HCT116 (cell line): ENCODE measurements at regions not wholly inside any gene's neighbourhood (a gene's known extent, or its start where the extent isn't known, plus 50 kb on each side); places are given as distances from the start of the nearest gene placed in this dataset.
A peak's percentile ranks its signal among the peaks of the same experiment; 100 is the strongest.

ENCODE experiments used
- ATAC-seq: fragments of 200-7000 bp; cut with Tn5 transposase; 2 replicates; pipeline ENCODE4 v1.9.1; 2020; ENCODE audit warnings: mild to moderate bottlenecking, moderate library complexity
- BruUV-seq: library from RNA; stranded (reverse); fragments of 400-500 nt; replicated peaks from 2 replicates; lab custom pipeline; 2021; lab: Mats Ljungman, UMichigan
- CTCF ChIA-PET: fragments of 300-600 bp; sonication (Branson Sonifier 250); formaldehyde crosslinking; loops from one replicate; lab custom pipeline; 2021; ENCODE audit warnings: antibody characterized with exemption; lab: Charles Lee
- POLR2A ChIA-PET: fragments of 300-600, 350-600 bp; sonication (Branson Sonifier 250); formaldehyde crosslinking; loops from one replicate; lab custom pipeline; 2021; ENCODE audit warnings: antibody characterized with exemption; lab: Charles Lee
- RAD21 ChIA-PET, 2 experiments: fragments of 300-600 bp; sonication (Branson Sonifier 250); formaldehyde crosslinking; loops; one replicate each; lab custom pipeline; 2023; ENCODE audit warnings: low total read pairs in 2 of 2; ENCODE audit not compliant: uncharacterized antibody in 2 of 2, unreplicated experiment in 2 of 2, low non-redundant PET in 1 of 2; lab: Charles Lee
- DNase-seq: peaks from one replicate; pipeline ENCODE4 v3.0.0-alpha.2; 2010; ENCODE audit warnings: low read depth, low spot score
- H2AFZ ChIP-seq: fragments of 200-600 bp; shearing (Covaris generic), sonication (generic); 2 replicates; pipeline ENCODE4 v1.6.1; 2017; ENCODE audit warnings: low read depth, mixed run types, mixed read lengths, antibody characterized with exemption, low read length; ENCODE audit not compliant: poor library complexity, severe bottlenecking
- H3K27ac ChIP-seq: 2 replicates; pipeline ENCODE4 v1.5.1; 2012; ENCODE audit warnings: low read depth, low read length
- H3K27me3 ChIP-seq: fragments of 200-600 bp; sonication (generic); 2 replicates; pipeline ENCODE4 v1.6.1; 2016; ENCODE audit warnings: mixed run types, low read length, mixed read lengths; ENCODE audit not compliant: insufficient read depth
- H3K36me3 ChIP-seq, 2 experiments: fragments of 200-500 bp in 1 of 2; fragments of 200-600 bp in 1 of 2; sonication (Bioruptor generic) in 1 of 2; sonication (generic) in 1 of 2; 2 replicates each; pipeline versions ENCODE4 v1.5.1 to v1.6.1; 2014 to 2016; ENCODE audit warnings: low read length in 2 of 2, inconsistent platforms in 1 of 2, mixed read lengths in 1 of 2, mixed run types in 1 of 2; ENCODE audit not compliant: insufficient read depth in 2 of 2, control insufficient read depth in 1 of 2
- H3K4me1 ChIP-seq, 2 experiments: fragments of 200-600 bp in 1 of 2; sonication (generic) in 1 of 2; 2 replicates each; pipeline versions ENCODE4 v1.5.1 to v1.6.1; 2012 to 2017; ENCODE audit warnings: low read length in 2 of 2, inconsistent platforms in 1 of 2, mild to moderate bottlenecking in 1 of 2, mixed read lengths in 1 of 2, mixed run types in 1 of 2, moderate library complexity in 1 of 2; ENCODE audit not compliant: insufficient read depth in 2 of 2, control insufficient read depth in 1 of 2
- H3K4me2 ChIP-seq: fragments of 200-600 bp; sonication (generic); 2 replicates; pipeline ENCODE4 v1.6.1; 2017; ENCODE audit warnings: mixed run types, low read length, mixed read lengths
- H3K4me3 ChIP-seq, 2 experiments: fragments of 200-600 bp in 1 of 2; sonication (generic) in 1 of 2; replicated peaks in 1 of 2; 2 replicates each; pipeline ENCODE4 v1.5.1; 2011 to 2016; ENCODE audit warnings: low read length in 2 of 2, control low read depth in 1 of 2, low read depth in 1 of 2, mild to moderate bottlenecking in 1 of 2, mixed read lengths in 1 of 2, mixed run types in 1 of 2
- H3K79me2 ChIP-seq: fragments of 200-600 bp; sonication (generic); 2 replicates; pipeline ENCODE4 v1.6.1; 2017; ENCODE audit warnings: mild to moderate bottlenecking, mixed run types, low read length, moderate library complexity, mixed read lengths; ENCODE audit not compliant: insufficient read depth
- H3K9ac ChIP-seq: fragments of 200-600 bp; sonication (generic); 2 replicates; pipeline ENCODE4 v1.6.1; 2016; ENCODE audit warnings: low read length, mixed read lengths
- H3K9me2 ChIP-seq: fragments of 200-600 bp; sonication (generic), shearing (Covaris generic); 2 replicates; pipeline ENCODE4 v1.6.1; 2017; ENCODE audit warnings: mixed run types, mild to moderate bottlenecking, moderate library complexity; ENCODE audit not compliant: insufficient read depth
- H3K9me3 ChIP-seq, 2 experiments: fragments of 200-500 bp in 1 of 2; fragments of 200-600 bp in 1 of 2; sonication (Bioruptor generic) in 1 of 2; sonication (generic) in 1 of 2; 2 replicates each; pipeline ENCODE4 v1.6.1; 2014 to 2017; ENCODE audit warnings: low read length in 2 of 2, mixed read lengths in 2 of 2, inconsistent platforms in 1 of 2, low read depth in 1 of 2, mild to moderate bottlenecking in 1 of 2, mixed run types in 1 of 2, moderate library complexity in 1 of 2; ENCODE audit not compliant: control insufficient read depth in 1 of 2, insufficient read depth in 1 of 2
- H4K20me1 ChIP-seq: fragments of 200-600 bp; sonication (generic), shearing (Covaris generic); 2 replicates; pipeline ENCODE4 v1.6.1; 2017; ENCODE audit warnings: mixed run types, mild to moderate bottlenecking, moderate library complexity; ENCODE audit not compliant: insufficient read depth
- CBX3 ChIP-seq: IDR thresholded peaks from 2 replicates; pipeline ENCODE4 v1.6.1; 2012; ENCODE audit warnings: low read depth
- CEBPB ChIP-seq: IDR thresholded peaks from 2 replicates; pipeline ENCODE4 v1.6.1; 2012; ENCODE audit warnings: low read depth
- CTCF ChIP-seq, 3 experiments: fragments of 200-600 bp in 1 of 3; sonication (generic) in 1 of 3; IDR thresholded peaks in 2 of 3; conservative IDR thresholded peaks in 1 of 3; 2 replicates each; pipeline ENCODE4 v1.5.1; 2012 to 2017; ENCODE audit warnings: low read depth in 2 of 3, low read length in 2 of 3, antibody characterized with exemption in 1 of 3, borderline replicate concordance in 1 of 3, control low read depth in 1 of 3, mild to moderate bottlenecking in 1 of 3, mixed read lengths in 1 of 3, mixed run types in 1 of 3, moderate library complexity in 1 of 3; ENCODE audit not compliant: insufficient read depth in 1 of 3
- EGR1 ChIP-seq: IDR thresholded peaks from 2 replicates; pipeline ENCODE4 v1.6.1; 2012; ENCODE audit warnings: low read depth
- EZH2 ChIP-seq: fragments of 200-600 bp; sonication (generic); IDR thresholded peaks from 2 replicates; pipeline ENCODE4 v1.6.1; 2017; ENCODE audit warnings: antibody characterized with exemption, mixed run types
- EZH2phosphoT487 ChIP-seq: fragments of 200-600 bp; IDR thresholded peaks from 2 replicates; pipeline ENCODE4 v1.6.1; 2018; ENCODE audit warnings: antibody characterized with exemption, borderline replicate concordance
- FOSL1 ChIP-seq: IDR thresholded peaks from 2 replicates; pipeline ENCODE4 v1.6.1; 2012; ENCODE audit warnings: low read depth
- JUND ChIP-seq: IDR thresholded peaks from 2 replicates; pipeline ENCODE4 v1.6.1; 2012
- POLR2A ChIP-seq: IDR thresholded peaks from 2 replicates; pipeline ENCODE4 v1.7.0; 2011; ENCODE audit warnings: borderline replicate concordance; ENCODE audit not compliant: insufficient read depth, insufficient read length; ENCODE audit errors: extremely low read depth
- POLR2AphosphoS5 ChIP-seq: IDR thresholded peaks from 2 replicates; pipeline ENCODE4 v1.6.1; 2011; ENCODE audit warnings: mild to moderate bottlenecking, low read depth, low read length, moderate library complexity
- RAD21 ChIP-seq: IDR thresholded peaks from 2 replicates; pipeline ENCODE4 v1.6.1; 2012; ENCODE audit warnings: low read depth, mild to moderate bottlenecking
- REST ChIP-seq: IDR thresholded peaks from 2 replicates; pipeline ENCODE4 v1.6.1; 2012; ENCODE audit warnings: low read depth
- SP1 ChIP-seq: IDR thresholded peaks from 2 replicates; pipeline ENCODE4 v1.6.1; 2012; ENCODE audit warnings: low read depth
- SRF ChIP-seq: IDR thresholded peaks from 2 replicates; pipeline ENCODE4 v1.6.1; 2012; ENCODE audit warnings: low read depth
- TCF7L2 ChIP-seq: IDR thresholded peaks from 2 replicates; pipeline ENCODE4 v1.7.0; 2011; ENCODE audit warnings: borderline replicate concordance, inconsistent platforms; ENCODE audit not compliant: insufficient read depth, insufficient read length; ENCODE audit errors: extremely low read depth
- YY1 ChIP-seq: IDR thresholded peaks from 2 replicates; pipeline ENCODE4 v1.6.1; 2011; ENCODE audit warnings: low read length, low read depth, moderate library complexity, mild to moderate bottlenecking; ENCODE audit not compliant: insufficient replicate concordance; ENCODE audit errors: extremely low read depth
- ZBTB33 ChIP-seq: IDR thresholded peaks from 2 replicates; pipeline ENCODE4 v1.6.1; 2011; ENCODE audit warnings: mild to moderate bottlenecking, low read length, moderate library complexity; ENCODE audit not compliant: insufficient replicate concordance; ENCODE audit errors: extremely low read depth
- ZNF274 ChIP-seq: fragments of 200-500 bp; sonication (Bioruptor generic); IDR thresholded peaks from 2 replicates; pipeline ENCODE4 v1.6.1; 2014; ENCODE audit warnings: mild to moderate bottlenecking, low read depth, low read length, inconsistent platforms
- intact Hi-C: fragments of 100-400 bp; cut with micrococcal nuclease; formaldehyde crosslinking; loops from 2 replicates; pipeline ENCODE4 v1.10.0; 2022

DNA sequence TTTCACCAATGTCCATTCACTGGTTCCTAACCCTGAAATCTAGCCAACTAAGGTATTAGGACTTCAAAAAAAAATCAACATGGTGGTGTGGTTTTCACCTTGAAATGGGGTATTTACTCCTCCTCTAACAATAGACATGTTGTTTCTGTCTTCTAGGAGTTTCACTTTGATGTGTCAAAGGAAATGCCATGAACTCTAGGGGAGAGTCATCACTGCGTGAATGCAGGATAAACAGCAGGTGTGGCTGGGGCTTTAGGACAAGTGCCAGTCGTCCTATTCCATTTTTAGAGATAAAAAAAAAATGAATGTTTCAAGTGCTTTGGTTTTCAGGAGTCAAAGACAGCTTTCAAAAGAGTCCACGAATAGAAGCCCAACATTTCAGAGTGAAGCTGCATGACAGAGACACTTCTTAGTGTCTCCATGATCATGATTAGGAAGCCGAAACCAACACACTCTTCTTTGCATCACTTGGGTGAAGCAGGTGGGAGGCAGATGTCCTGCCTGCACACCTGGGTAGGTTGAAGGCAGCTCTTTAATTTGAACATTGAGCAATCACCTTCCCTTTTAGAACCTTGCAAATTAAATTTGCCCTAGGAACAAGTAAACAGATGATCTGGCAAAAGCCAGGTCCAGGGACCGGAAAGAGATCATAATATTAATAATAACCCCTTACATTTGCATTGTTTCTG is 328.5 kb upstream of the PRDM1 start:
- ATAC-seq: peak; percentile 81
- Histone ChIP-seq H3K4me1 (peaks cover 11 to 39% of the 10 kb centered on the region in 2 experiments; a peak in 3 of 4 replicates), H3K79me2 (no peaks in the 10 kb centered on the region), H3K27me3 (no peaks in the 10 kb centered on the region), H3K9ac (no peak overlapping the region), H3K9me2 (no peaks in the 10 kb centered on the region), H3K27ac (no peak overlapping the region), H4K20me1 (no peaks in the 10 kb centered on the region), H3K4me3 (no peak overlapping the region), H3K4me2 (peak overlapping the region; percentile 53), H3K9me3 (no peaks in the 10 kb centered on the region), H2AFZ (peak overlapping the region; percentile 58), H3K36me3 (no peaks in the 10 kb centered on the region)
- no TSS peak for BruUV-seq
- ChIA-PET CTCF (no interaction called here), POLR2A (no interaction called here), RAD21 (no interaction called here)
- intact Hi-C loops: no loop called here
- no peak for DNase-seq
- TF ChIP-seq REST: no peak
- TF ChIP-seq RAD21: no peak
- TF ChIP-seq POLR2A: no peak
- no peak for TF ChIP-seq CBX3
- TF ChIP-seq EGR1: no peak
- no peak for TF ChIP-seq ZNF274
- TF ChIP-seq CEBPB: peak; percentile 21; the same call in 1 of the 2 replicates
- TF ChIP-seq EZH2phosphoT487: no peak
- TF ChIP-seq ZBTB33: no peak
- TF ChIP-seq YY1: no peak
- no peak for TF ChIP-seq SRF
- TF ChIP-seq POLR2AphosphoS5: no peak
- no peak for TF ChIP-seq EZH2
- no peak for TF ChIP-seq TCF7L2
- peak; percentile 63 for TF ChIP-seq SP1
- TF ChIP-seq JUND: peak; percentile 61
- TF ChIP-seq CTCF (IDR thresholded peaks at IDR 0.05 in 2 of 3, conservative IDR thresholded peaks at IDR 0.05 in 1 of 3; ENCODE audit: borderline replicate concordance in 1 of 3, insufficient read depth in 1 of 3, low read depth in 2 of 3, low read length in 2 of 3): no peak
- TF ChIP-seq FOSL1: peak; percentile 51; the same call in 1 of the 2 replicates
